DMS153 treated with DMSO at 0.1 percent for 48 hours (cell line): ENCODE measurements at regions not wholly inside any gene's neighbourhood (a gene's known extent, or its start where the extent isn't known, plus 50 kb on each side); places are given as distances from the start of the nearest gene placed in this dataset.

Experiments
- DNase-seq: peaks from one replicate; lab custom pipeline; 2025; ENCODE audit not compliant: unreplicated experiment; lab: John Stamatoyannopoulos, UW

DNA sequence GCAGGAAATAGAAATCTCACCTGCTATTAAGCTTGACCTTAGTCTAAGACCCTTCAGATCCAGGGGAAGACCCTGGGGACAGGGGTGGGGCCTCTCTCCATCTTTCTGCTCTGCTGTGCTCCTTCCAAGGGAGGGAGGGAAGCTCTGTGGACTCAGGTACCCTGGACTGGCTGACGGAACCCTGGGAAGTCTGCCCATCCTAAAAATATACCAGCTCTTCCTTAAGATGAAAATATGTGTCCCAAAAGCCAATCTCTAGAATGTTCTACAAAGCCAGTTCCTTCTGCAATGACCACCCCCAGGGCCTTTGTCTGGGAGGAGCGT, 73.7 kb downstream of the RTL6 start:
- no peak for DNase-seq

GRCh38 chr22:44423556-44424358, 74.3 kb downstream of the RTL6 start:
- peak; percentile 83 for DNase-seq

GRCh38 chr22:44422746-44423380, 75.2 kb downstream of the RTL6 start:
- DNase-seq, result peak; percentile 52

GRCh38 chr22:44419429-44419828, 78.6 kb downstream of the RTL6 start:
- DNase-seq, result no peak

- no peak for DNase-seq
Observed at GRCh38 chr22:44413211-44413610, 84.8 kb downstream of the RTL6 start.

DNA sequence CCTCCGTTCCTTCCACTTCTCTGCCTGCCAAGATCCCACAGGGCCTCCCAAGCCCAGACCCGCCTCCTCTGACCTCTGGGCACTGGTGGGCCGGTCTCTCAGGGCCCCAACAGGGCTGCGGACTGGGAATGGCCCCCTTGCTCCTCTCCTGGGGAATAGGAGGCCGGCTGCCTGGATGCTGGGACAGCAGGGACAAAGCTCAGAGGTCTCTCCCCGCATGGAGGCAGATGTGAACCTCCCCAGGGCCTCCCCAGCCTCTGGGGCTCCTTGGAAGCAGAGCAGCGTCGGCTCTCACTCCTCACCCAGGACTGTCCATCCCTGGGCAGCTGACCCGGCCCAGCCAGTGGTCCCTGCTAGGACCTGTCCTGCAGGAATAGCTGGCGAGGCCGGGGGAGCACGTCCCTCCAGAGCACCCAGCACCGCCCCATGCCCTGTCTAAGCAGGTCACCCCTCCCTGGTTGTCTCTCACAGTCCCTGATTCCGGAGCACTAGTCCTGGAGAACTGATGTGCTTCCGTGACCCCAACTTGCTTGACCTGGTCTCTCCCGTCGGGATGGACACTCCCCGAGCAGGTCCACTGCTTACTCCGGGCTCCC, 85.8 kb downstream of the RTL6 start:
- DNase-seq, result no peak

DNA sequence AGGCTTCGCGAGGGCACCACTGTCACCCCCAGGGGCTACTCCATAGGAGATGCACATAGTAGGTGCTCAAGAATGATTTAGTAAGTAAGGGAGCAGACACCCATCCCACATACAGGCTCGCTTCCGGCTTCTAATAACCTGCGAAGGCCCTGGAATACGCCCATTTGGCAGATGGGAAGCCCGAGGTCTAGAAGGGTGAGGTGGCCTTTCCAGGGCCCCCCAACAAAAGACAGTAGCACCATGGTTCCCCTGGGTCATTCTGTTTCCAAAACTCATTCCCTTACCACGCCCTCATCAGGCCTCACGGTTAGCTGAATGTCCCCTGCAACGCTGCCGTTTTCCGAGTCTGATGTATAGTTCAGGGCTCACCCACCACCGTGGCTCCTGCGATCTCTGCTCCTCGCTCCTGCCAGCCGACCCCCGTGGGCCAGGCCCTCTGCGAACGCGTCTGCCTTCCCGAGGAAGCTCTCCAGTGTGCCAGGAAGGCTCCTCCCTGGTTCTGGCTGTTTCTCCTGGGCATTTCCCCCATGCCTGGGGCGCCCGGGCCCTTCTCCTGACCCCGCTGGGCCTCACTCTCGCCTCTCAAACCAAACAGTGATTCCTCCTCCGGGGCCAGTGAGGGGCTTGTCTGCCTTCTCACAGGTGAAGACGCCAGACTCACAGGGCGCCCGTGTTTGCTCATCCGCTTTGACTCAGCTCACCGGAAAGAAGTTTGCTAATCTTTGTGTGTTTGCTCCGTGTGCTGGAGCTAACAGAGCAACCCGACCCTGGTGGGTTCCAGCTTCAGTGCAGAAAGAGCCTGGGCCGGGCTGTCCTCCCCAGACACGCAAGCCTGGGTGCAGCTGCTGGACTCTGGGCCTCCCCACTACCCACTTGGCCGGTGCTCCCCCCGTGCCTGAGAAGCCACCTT, 86.6 kb downstream of the RTL6 start:
- no peak for DNase-seq

DNA sequence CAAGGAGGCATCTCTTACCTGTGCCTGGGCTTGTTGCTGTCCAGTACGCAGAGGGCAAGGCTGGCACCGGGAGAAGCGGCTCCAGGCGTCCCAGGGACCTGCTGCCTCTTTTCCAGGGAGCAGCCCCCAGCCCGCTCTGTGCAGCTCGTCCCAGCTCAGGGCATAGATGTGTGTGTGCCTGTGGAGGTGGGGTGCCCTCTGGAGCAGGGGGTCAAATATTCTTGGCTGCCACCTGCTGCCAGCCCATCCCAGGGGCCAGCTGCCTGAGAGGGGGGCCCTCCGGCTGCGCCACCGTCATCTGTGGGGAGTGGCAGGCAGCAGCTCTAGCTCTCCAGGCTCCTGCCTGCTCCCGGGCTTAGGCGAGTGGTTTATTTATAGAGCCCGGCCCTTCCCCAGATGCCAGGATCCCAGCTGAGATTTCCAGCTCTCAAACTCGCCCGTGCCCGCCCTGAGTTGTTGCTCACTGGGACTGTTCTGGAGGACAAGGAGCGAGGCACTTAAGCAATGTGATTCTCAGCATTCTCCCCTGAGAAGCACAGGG, 87.5 kb downstream of the RTL6 start:
- DNase-seq, result no peak

DNA sequence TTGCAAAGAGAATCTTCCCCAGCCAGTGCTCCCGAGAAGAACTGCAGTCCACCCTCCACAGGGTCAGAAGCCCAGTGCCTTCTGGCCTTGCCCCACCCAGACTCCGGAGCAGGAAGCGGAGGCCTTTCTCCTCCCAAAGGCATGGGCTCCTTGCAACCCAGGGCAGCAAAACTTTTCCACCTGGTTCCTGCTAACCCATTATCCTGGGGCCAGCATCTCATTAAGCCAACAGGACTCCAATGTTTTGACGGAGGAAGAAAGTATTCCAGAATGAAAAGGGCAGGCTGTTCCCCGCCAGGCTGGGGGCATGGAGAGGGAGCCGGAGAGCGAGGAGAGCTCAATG, 88.1 kb downstream of the RTL6 start:
- DNase-seq, result no peak

DNA sequence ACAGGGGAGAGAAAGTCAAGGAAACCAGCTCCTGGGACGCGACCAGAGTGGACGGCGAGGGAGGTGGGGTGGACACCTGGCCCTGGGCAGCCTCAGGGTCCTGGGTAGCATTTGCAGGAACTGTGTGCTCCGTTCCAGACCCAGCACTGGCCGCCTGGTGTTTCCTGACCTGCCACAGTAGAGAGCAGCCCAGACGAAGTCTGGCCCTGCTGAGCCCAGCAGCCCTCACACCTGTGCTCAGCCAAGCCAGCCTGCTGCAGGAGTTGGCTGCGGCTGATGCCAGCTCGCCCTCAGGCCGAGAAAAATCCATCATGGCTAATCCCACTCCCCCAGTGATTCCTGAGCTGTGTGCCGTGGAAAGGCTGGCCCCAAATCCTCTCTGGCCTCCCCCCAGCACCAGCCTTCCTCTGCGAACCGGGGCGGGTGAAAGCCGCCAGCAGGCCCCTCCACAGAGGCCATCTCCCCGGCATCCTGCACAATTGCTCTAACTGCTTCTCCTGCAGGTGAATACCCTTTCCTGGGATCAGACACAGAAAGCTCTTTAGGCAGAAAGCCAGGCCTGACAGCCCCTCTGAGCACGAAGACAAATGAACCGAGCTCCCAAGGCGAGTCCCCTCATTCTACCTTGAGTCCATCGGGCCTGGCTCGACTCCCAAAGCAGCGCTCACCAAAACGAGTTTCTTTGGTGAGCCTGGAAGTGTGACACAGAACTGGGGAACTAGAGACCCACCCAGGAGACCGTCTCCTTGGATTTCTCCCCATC, 88.6 kb downstream of the RTL6 start:
- DNase-seq, result no peak

- DNase-seq, result no peak
Observed at GRCh38 chr22:44408829-44409192, 89.2 kb downstream of the RTL6 start.

DNA sequence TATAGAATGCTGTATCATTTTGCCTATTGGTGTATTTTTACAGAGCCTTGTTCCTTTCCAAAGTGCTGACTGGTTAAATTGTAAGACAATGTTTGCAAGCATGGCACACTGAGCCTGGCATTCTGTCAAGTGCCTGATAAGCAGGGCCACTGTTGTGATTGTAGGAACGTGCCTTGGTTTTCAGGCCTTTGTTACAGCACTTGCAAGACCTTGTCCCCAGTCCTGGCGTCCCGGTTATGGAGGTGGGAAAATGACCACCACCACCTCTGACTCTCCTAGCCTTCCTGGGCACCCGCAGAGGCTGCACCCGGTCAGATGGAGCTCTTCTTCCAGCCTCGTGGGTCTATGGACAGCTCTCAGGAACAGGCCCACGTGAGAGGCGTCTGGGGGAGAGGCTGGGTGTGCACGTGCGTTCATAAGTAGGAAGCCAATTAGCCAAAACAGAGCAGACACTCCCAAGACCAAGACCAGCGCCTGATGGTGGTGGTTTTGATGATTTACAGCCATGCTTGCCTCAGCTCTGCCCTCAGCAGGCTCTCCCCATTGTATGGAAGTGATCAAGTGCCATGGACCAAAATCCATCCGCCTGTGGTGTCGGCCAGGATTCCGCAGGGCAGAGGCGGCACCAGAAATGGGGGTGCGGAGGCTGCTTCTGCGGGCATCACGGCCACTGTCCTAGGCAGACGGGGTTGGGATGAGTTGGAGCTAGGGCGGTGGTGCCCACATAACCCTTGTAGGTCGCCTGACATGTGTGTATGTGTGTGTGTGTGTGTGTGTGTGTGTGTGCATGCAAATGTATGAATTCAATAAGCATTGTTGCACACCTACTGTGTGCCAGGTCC, 89.8 kb downstream of the RTL6 start:
- DNase-seq, result no peak

DNA sequence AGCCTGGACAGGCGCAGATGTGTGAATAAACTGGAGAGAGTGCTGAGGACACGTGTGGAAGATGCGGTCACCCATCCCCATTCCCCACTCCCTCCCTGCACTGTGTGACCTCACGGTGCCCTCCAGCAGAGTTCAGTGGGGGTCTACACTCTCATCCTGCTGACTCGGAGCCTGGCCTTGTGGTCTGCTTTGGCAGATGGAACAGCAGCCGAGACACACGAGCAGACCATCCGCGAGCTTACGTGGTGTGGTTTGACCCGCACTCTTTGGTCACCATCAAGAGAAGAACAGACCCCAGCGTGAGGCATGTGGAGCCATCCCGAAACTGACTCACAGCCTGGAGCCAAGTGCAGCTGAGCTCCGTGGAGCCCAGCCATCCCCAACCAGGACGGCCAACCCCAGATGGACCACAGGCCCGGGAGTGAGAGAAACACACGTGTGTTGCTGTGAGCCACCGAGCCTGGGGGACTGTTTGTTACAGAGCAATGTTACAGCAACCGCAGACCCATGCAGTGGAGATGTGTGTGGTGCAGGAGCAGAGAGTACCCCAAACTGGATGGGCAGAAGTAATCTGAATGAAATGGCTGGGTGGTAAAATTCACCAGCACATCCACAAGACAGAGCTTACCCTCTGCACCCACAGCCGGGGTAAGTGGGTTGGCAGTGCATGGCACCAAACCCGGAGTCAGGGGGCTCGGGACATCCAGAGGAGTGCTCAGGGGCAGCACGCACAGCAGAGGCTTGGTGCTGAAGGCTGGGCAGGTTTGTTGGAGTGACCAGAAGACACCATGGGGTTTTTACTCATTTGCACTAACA, 90.7 kb downstream of the RTL6 start:
- no peak for DNase-seq

DNA sequence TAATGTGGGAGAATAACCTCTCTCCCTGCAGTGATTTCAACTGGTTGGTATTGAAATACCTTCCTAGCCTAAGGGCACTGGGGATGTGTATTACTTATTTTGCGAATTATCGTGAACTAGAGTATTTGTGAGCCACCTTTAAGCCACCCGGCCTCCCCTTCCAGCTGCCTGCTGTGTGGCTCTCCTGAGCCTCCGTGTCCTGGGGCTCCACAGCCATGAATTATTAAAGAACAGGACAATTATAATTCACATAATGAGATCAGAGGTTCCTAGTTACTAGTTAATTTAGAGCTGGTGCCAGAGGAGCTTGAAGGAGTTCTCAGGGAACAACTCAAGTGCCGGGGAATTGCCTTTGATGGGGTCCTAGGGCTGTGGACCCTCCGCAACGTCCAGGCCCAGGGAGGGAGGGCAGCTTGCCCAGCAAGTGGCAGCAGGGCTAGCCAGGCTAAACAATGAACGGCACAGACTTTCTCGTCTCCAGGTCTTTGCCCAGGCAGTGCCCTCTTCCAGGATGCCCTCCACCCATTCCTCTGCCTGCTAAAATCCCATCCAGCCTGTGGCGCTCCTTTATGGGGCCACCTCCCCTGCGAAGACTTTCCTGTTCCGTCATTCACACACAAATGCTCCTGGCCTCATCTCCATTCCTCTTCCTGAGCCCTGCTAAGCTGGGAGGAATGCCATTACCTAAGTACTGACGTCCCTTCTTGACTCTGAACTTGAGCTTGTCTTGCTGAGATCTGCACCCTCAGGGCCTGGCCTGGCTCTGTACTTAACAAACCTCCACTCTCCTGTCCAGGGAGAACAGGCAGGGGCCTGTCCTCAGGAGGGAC, 91.5 kb downstream of the RTL6 start:
- no peak for DNase-seq

DNA sequence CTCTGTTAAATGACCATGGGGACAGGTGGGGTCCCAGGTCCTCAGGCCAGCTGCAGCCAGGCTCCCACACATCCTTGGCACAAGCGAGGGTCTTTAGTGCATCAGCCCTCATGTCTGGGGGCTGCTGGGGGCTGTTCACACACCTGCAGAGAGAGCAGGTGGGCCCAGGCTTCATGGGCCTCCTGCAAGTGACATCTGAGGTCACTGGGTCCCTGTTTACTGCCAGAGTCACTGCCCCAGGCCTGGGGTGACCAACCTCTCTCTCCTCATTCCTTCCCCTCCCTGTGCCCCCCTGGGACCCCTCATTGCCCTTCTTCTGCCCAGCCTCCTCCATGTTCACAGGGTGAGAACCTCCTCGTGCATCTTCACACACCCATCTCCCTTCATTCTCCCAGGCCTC, 92.4 kb downstream of the RTL6 start:
- no peak for DNase-seq

DNA sequence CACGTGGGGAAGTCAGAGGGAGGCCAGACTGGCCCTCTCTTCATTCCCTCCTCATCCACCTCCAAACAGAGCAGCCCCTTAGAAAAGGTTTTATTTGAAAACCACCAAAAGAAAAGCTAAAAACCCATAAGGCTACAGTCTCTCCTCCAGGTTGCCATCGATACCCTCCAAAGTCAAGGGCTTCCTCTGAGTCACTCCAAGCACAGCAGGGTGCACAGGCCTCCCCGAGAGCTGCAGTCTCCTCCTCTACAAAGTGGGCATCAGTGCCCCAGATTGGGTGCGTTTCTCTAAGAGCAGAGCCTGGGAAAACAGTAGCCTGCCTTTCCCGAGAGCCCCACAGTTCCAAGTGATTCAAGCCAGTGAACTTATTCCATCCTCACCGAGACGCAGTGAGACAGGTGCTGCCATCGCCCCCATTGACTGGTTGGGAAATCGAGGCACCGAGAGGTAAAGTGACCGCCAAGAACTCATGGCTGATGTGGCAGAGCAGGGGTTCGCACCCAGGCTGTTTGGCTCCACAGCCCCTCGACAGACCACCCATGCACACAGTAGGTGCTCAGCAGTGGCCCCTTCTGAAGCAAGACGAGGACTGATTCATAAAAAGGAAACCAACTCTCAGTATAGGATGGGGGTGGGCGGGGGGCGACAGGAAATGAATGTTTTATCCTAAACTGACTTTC, 91.7 kb upstream of the SHISAL1 start:
- DNase-seq, result no peak

DNA sequence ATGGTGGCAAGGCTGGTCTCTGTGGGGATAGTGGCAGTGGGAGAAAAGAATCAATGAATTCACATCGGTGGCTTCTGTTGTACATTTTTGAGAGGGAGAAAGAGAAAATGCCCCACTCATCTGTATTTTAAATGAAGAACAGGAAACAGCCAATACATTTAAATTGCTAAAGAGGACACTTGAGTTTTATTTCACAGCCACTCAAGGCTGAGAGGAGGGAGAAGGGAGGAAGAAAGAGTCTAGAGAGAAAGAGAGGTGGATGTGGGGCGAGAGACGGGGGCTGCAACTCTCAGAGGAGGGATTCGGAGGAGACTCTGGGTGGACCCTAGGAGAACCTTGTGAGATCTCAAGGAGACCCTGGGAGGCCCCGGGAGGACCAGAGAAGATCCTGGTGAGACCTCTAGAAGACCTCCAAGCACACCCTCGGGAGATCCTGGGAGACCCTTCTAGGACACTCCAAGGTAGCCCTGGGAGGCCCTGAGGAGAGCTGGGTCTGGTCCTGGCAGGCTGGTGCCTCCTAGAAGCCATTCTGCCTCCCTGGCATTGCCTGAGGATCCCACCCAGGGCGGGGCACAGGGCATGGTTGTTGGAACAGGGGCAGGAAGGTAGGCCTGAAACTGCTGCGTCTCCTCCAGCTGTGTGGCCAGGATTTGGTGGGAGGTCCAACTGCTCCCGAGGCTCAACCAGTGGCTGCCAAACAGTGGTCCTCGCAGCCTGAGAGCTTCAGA, 91.0 kb upstream of the SHISAL1 start:
- no peak for DNase-seq
